A172 (cell line): ENCODE measurements at regions not wholly inside any gene's neighbourhood (a gene's known extent, or its start where the extent isn't known, plus 50 kb on each side); places are given as distances from the start of the nearest gene placed in this dataset.

Source experiments
- DNase-seq: peaks from one replicate; pipeline ENCODE4 v3.0.0-alpha.2; 2015; ENCODE audit warnings: low spot score

GRCh38 chr14:35222324-35222723 is 69.9 kb upstream of the PSMA6 start:
- no peak for DNase-seq

- DNase-seq, result no peak
These were observed 69.2 kb upstream of the PSMA6 start for GRCh38 chr14:35222872-35223466.

- no peak for DNase-seq
These were observed 68.3 kb upstream of the PSMA6 start for GRCh38 chr14:35223927-35224326.

GRCh38 chr14:35224615-35225014 is 67.6 kb upstream of the PSMA6 start:
- DNase-seq, result no peak

GRCh38 chr14:35229084-35229791 is 62.9 kb upstream of the PSMA6 start:
- DNase-seq, result no peak

GRCh38 chr14:35229792-35230089 is 62.4 kb upstream of the PSMA6 start:
- DNase-seq, result no peak

- DNase-seq, result no peak
These were observed 60.9 kb upstream of the PSMA6 start for GRCh38 chr14:35231207-35231760.

DNA sequence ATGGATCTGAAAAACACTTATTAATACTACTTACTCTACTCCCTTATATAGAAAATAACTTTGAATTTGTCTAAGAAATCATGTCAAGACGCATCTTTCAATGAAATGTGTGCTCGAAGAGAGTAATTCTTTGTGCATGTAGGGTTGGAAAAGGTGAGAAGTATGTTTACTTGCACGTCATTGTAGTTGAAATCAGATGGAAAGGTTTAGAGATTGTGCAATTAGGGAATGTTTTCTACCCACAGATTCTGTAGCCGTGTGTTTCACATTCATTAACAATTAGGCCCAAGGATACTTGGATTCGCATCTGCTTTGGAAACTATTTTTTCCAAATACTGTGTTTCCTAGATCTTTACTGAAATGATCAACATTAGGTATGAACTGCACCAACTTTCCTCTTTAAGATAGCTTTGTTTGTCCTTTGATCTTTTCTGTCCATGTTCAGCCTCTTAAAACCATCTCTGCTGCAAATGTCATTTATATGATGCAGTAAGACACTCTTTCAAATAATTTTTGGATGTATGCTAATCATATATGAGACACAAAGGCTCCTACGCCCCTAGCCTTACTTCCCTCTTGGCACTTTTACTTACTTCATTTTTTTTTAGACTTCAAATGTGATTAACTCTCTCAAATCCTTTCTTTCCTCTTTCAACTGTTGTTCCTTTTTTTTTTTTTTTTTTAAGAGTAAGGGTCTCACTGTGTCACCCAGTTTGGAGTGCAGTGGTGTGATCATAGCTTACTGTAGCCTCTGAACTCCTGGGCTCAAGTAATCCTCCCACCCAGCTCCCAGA is 58.0 kb upstream of the PSMA6 start:
- no peak for DNase-seq

DNA sequence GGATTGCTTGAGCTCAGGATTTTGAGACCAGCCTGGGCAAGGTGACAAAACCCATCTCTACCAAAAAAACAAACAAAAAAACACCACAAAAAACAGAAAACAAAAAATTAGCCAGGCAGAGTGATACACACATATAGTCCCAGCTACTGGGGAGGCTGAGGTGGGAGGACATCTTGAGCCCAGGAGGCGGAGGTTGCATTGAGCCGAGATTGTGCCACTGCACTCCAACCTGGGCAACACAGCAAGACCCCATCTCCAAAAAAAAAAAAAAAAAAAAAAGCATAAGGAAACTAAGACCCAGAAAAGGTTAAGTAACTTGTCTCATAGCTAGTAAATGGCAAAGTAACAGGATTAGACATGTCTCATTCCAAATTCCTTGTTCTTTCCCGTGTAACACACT is 56.3 kb upstream of the PSMA6 start:
- DNase-seq, result no peak

- DNase-seq, result no peak
These were observed 55.4 kb upstream of the PSMA6 start for GRCh38 chr14:35236806-35237205.

DNA sequence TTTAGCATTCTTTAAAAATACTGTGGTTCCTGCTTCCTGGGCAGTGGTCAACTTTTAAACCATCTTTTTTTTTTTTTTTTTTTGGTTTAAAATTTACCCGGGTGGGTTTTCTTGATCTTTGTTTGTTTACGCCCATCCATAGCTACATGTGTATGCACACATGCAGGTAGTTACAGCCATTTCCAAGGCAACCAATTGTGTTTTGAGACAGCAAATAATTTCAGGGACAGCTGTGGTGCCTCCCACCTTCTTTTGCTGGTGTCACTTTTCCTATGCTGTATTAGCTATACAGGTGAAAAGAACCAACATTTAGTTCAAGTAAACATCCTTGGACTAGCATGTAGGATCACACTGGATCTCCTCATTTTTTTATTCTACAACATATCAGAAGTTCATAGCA is 52.0 kb upstream of the PSMA6 start:
- DNase-seq, result no peak
